PC-9 (cell line): ENCODE measurements at regions not wholly inside any gene's neighbourhood (a gene's known extent, or its start where the extent isn't known, plus 50 kb on each side); places are given as distances from the start of the nearest gene placed in this dataset.
A peak's percentile ranks its signal among the peaks of the same experiment; 100 is the strongest.

Experiments
- BruUV-seq: library from RNA; stranded (reverse); fragments of 400-500 nt; replicated peaks from 2 replicates; lab custom pipeline; 2021; lab: Mats Ljungman, UMichigan
- CTCF ChIA-PET: fragments of 300-600 bp; sonication (Branson Sonifier 250); formaldehyde crosslinking; loops from one replicate; lab custom pipeline; 2022; ENCODE audit warnings: antibody characterized with exemption; lab: Charles Lee
- POLR2A ChIA-PET: fragments of 300-600 bp; sonication (Branson Sonifier 250); formaldehyde crosslinking; loops from one replicate; lab custom pipeline; 2022; ENCODE audit warnings: antibody characterized with exemption; ENCODE audit not compliant: unreplicated experiment; lab: Charles Lee
- DNase-seq, 2 experiments: peaks; one replicate each; pipeline versions ENCODE4 v3.0.0 to v3.0.0-alpha.2; 2015 to 2022; ENCODE audit warnings: mixed read lengths in 1 of 2
- H2AFZ ChIP-seq: fragments of 200-600 bp; sonication (generic); 2 replicates; pipeline ENCODE4 v1.8.1; 2017; ENCODE audit warnings: antibody characterized with exemption
- H3F3A ChIP-seq: fragments of 200-600 bp; sonication (generic); 2 replicates; pipeline ENCODE4 v1.8.1; 2017; ENCODE audit warnings: antibody characterized with exemption, mild to moderate bottlenecking, low read depth; ENCODE audit not compliant: insufficient read depth
- H3K27ac ChIP-seq: fragments of 200-600 bp; sonication (generic); 2 replicates; pipeline ENCODE4 v1.6.1; 2016; ENCODE audit warnings: mixed run types
- H3K27me3 ChIP-seq: fragments of 200-600 bp; sonication (generic); 2 replicates; pipeline ENCODE4 v1.6.1; 2016; ENCODE audit warnings: low read depth, mixed run types; ENCODE audit not compliant: insufficient read depth
- H3K36me3 ChIP-seq: fragments of 200-600 bp; sonication (generic); 2 replicates; pipeline ENCODE4 v1.6.1; 2016; ENCODE audit warnings: low read depth, mixed run types
- H3K4me1 ChIP-seq: fragments of 200-600 bp; sonication (generic); replicated peaks from 2 replicates; pipeline ENCODE4 v1.6.1; 2016; ENCODE audit warnings: mixed run types; ENCODE audit not compliant: insufficient read depth
- H3K4me2 ChIP-seq: fragments of 200-600 bp; sonication (generic); 2 replicates; pipeline ENCODE4 v1.6.1; 2017; ENCODE audit warnings: mixed run types
- H3K4me3 ChIP-seq: fragments of 200-600 bp; sonication (generic); 2 replicates; pipeline ENCODE4 v1.6.1; 2016; ENCODE audit warnings: mixed run types
- H3K79me2 ChIP-seq: fragments of 200-600 bp; sonication (generic); 2 replicates; pipeline ENCODE4 v1.6.1; 2017; ENCODE audit warnings: low read depth, mixed run types
- H3K9me2 ChIP-seq: fragments of 200-600 bp; sonication (generic); 2 replicates; pipeline ENCODE4 v1.8.1; 2017; ENCODE audit warnings: mild to moderate bottlenecking; ENCODE audit not compliant: insufficient read depth
- H3K9me3 ChIP-seq: fragments of 200-600 bp; sonication (generic); 2 replicates; pipeline ENCODE4 v1.8.1; 2016; ENCODE audit warnings: low read depth; ENCODE audit not compliant: insufficient read depth
- H4K20me1 ChIP-seq: fragments of 200-600 bp; sonication (generic); 2 replicates; pipeline ENCODE4 v1.8.1; 2017; ENCODE audit not compliant: insufficient read depth
- CTCF ChIP-seq: fragments of 200-600 bp; sonication (generic); conservative IDR thresholded peaks from 2 replicates; pipeline ENCODE4 v1.6.1; 2017; ENCODE audit warnings: mixed run types, antibody characterized with exemption, mild to moderate bottlenecking, moderate library complexity
- EZH2 ChIP-seq: fragments of 200-600 bp; sonication (generic); IDR thresholded peaks from 2 replicates; pipeline ENCODE4 v1.8.0; 2017; ENCODE audit warnings: antibody characterized with exemption, low read depth
- intact Hi-C: fragments of 100-400 bp; cut with micrococcal nuclease; formaldehyde crosslinking; loops from one replicate; pipeline ENCODE4 v1.10.0; 2022; ENCODE audit not compliant: unreplicated experiment

DNA sequence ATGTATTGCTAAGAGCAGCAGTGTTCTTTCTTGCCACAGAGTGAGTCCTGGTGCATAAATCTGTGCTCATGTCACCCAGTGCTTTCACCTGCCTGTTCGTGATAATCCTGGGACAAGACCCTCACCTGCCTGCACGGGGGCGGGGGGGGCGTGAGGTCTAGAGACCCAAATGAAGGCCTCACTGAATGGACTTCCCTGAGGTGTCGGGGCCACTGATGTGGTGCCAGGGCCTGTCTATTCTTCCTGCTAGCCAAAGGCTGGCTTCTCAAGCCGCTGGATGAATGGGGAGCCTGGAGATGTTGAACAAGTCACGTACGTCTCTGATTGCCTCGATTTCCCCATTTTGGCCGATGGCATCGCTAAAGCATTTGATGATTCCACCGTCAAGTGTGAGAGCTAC lies 118.8 kb upstream of the IRF2BP2 start:
- peaks cover 68% of the 10 kb centered on the region for H3K4me1 ChIP-seq
- TF ChIP-seq EZH2 (no peak), CTCF (no peak)
- no peak overlapping the region for H3K27ac ChIP-seq
- no peak overlapping the region for H3K4me3 ChIP-seq
- no peak for DNase-seq
- POLR2A ChIA-PET, result no interaction called here
- H3K36me3 ChIP-seq, result no peaks in the 10 kb centered on the region
- 0 out of 2 replicates have a peak overlapping the region, but pooled peaks have one; percentile 6 for H3K4me2 ChIP-seq
- no peaks in the 10 kb centered on the region for H3K79me2 ChIP-seq
- no peaks in the 10 kb centered on the region for H3K27me3 ChIP-seq
- CTCF ChIA-PET, result interaction anchor here (0.6 to 0.7 kb wide), 3 partner anchors 17 to 277 kb away, joined by 3 to 12 read pairs (median 3); no protein-coding TSS in a partner anchor
- no peaks in the 10 kb centered on the region for H3K9me3 ChIP-seq
- no peaks in the 10 kb centered on the region for H3K9me2 ChIP-seq
- peaks cover 38% of the 10 kb centered on the region for H3F3A ChIP-seq
- no peaks in the 10 kb centered on the region for H4K20me1 ChIP-seq
- no peak overlapping the region for H2AFZ ChIP-seq
- intact Hi-C loops, result no loop called here
- BruUV-seq, result no TSS peak

- Histone ChIP-seq H3K4me2 (peak overlapping the region; percentile 77), H3K4me1 (peaks cover 82% of the 10 kb centered on the region), H3K4me3 (no peak overlapping the region), H3K9me2 (no peaks in the 10 kb centered on the region), H3K79me2 (no peaks in the 10 kb centered on the region), H3F3A (peaks cover 51% of the 10 kb centered on the region), H3K27ac (peak overlapping the region; percentile 21; the same call in 1 of the 2 replicates), H4K20me1 (no peaks in the 10 kb centered on the region), H3K36me3 (no peaks in the 10 kb centered on the region), H3K27me3 (no peaks in the 10 kb centered on the region), H3K9me3 (no peaks in the 10 kb centered on the region), H2AFZ (no peak overlapping the region)
- POLR2A ChIA-PET, result interaction anchor here (0.6 kb wide), 1 partner anchor 163 kb away, joined by 4 read pairs; no protein-coding TSS in a partner anchor
- intact Hi-C loops, result no loop called here
- no peak for TF ChIP-seq CTCF
- TF ChIP-seq EZH2, result no peak
- BruUV-seq, result no TSS peak
- CTCF ChIA-PET, result no interaction called here
- peak in 1 of 2 experiments; percentile 62 for DNase-seq
Measured at GRCh38 chr1:234727018-234727940, 117.3 kb upstream of the IRF2BP2 start.

GRCh38 chr1:234726359-234726943 lies 116.5 kb upstream of the IRF2BP2 start:
- H3K4me2 ChIP-seq, result peak overlapping the region; percentile 77
- no peaks in the 10 kb centered on the region for H3K9me3 ChIP-seq
- no peaks in the 10 kb centered on the region for H3K27me3 ChIP-seq
- ChIA-PET POLR2A (no interaction called here), CTCF (no interaction called here)
- peaks cover 7% of the 10 kb centered on the region; the same call in 1 of the 2 replicates for H3K79me2 ChIP-seq
- peaks cover 51% of the 10 kb centered on the region for H3F3A ChIP-seq
- no TSS peak for BruUV-seq
- DNase-seq, result peak in 1 of 2 experiments; percentile 25
- intact Hi-C loops, result no loop called here
- H3K27ac ChIP-seq, result peak overlapping the region; percentile 97; the same call in 1 of the 2 replicates
- no peaks in the 10 kb centered on the region for H4K20me1 ChIP-seq
- H3K36me3 ChIP-seq, result no peaks in the 10 kb centered on the region
- no peaks in the 10 kb centered on the region for H3K9me2 ChIP-seq
- no peak for TF ChIP-seq CTCF
- no peak for TF ChIP-seq EZH2
- no peak overlapping the region for H2AFZ ChIP-seq
- peaks cover 82% of the 10 kb centered on the region for H3K4me1 ChIP-seq
- H3K4me3 ChIP-seq, result no peak overlapping the region
